GM06990 (cell line): ENCODE measurements at regions not wholly inside any gene's neighbourhood (a gene's known extent, or its start where the extent isn't known, plus 50 kb on each side); places are given as distances from the start of the nearest gene placed in this dataset.
A peak's percentile ranks its signal among the peaks of the same experiment; 100 is the strongest.

Source experiments
- DNase-seq: peaks from one replicate; pipeline ENCODE4 v3.0.0-alpha.2; 2011; ENCODE audit not compliant: insufficient read length; ENCODE audit errors: extremely low read depth
- H3K27me3 ChIP-seq: replicated peaks from 2 replicates; pipeline ENCODE4 v1.6.0; 2011; ENCODE audit warnings: low read length; ENCODE audit not compliant: control insufficient read depth, insufficient read depth
- H3K36me3 ChIP-seq: 2 replicates; pipeline ENCODE4 v1.5.1; 2011; ENCODE audit warnings: low read length; ENCODE audit not compliant: control insufficient read depth, insufficient read depth
- H3K4me3 ChIP-seq: replicated peaks from 2 replicates; pipeline ENCODE4 v1.5.1; 2011; ENCODE audit warnings: low read depth, mild to moderate bottlenecking, control low read depth, low read length
- CTCF ChIP-seq: IDR thresholded peaks from 2 replicates; pipeline ENCODE4 v1.5.1; 2011; ENCODE audit warnings: low read length, control low read depth, mild to moderate bottlenecking, inconsistent platforms; ENCODE audit not compliant: insufficient read depth, poor library complexity, severe bottlenecking

- no peak for TF ChIP-seq CTCF
Observed at GRCh38 chr18:78237864-78238263, 741.8 kb upstream of the SALL3 start.

GRCh38 chr18:78238404-78239089 is 741.1 kb upstream of the SALL3 start:
- H3K27me3 ChIP-seq: no peaks in the 10 kb centered on the region
- DNase-seq: peak; percentile 6
- TF ChIP-seq CTCF: no peak
- no peak overlapping the region for H3K4me3 ChIP-seq
- no peaks in the 10 kb centered on the region for H3K36me3 ChIP-seq

More at GRCh38 chr18:78237864-78238263, 741.8 kb upstream of the SALL3 start:
- no peak for DNase-seq
- no peak overlapping the region for H3K4me3 ChIP-seq
- no peaks in the 10 kb centered on the region for H3K36me3 ChIP-seq
- no peaks in the 10 kb centered on the region for H3K27me3 ChIP-seq

- TF ChIP-seq CTCF: no peak
Observed at GRCh38 chr18:78239090-78239457, 740.5 kb upstream of the SALL3 start.

GRCh38 chr18:78240101-78240500 is 739.5 kb upstream of the SALL3 start:
- no peaks in the 10 kb centered on the region for H3K36me3 ChIP-seq
- no peak for DNase-seq
- H3K27me3 ChIP-seq: no peaks in the 10 kb centered on the region
- H3K4me3 ChIP-seq: no peak overlapping the region
- no peak for TF ChIP-seq CTCF

More at GRCh38 chr18:78239090-78239457, 740.5 kb upstream of the SALL3 start:
- H3K4me3 ChIP-seq: no peak overlapping the region
- H3K27me3 ChIP-seq: no peaks in the 10 kb centered on the region
- H3K36me3 ChIP-seq: no peaks in the 10 kb centered on the region
- no peak for DNase-seq

GRCh38 chr18:78240627-78241252 is 738.9 kb upstream of the SALL3 start:
- Histone ChIP-seq H3K27me3 (no peaks in the 10 kb centered on the region), H3K4me3 (no peak overlapping the region), H3K36me3 (no peaks in the 10 kb centered on the region)
- no peak for DNase-seq
- no peak for TF ChIP-seq CTCF
